Mucosa of descending colon (tissue), 3 donors: ENCODE measurements at regions not wholly inside any gene's neighbourhood (a gene's known extent, or its start where the extent isn't known, plus 50 kb on each side); places are given as distances from the start of the nearest gene placed in this dataset.
"Not testable (repeated sequence)": the region's sequence is repeated elsewhere in the genome, so short reads cannot be mapped to it uniquely, and the experiment has no call there.

Experiments used
- ATAC-seq: fragments of 200-7000 bp; cut with Tn5 transposase; one replicate; pipeline ENCODE4 v1.9.1; 2020; ENCODE audit warnings: mild to moderate bottlenecking, moderate library complexity
- DNase-seq, 3 donors: peaks; one replicate each; pipeline ENCODE4 v3.0.0-alpha.2; 2020
- H3K36me3 ChIP-seq: fragments of 200-600 bp; one replicate; pipeline ENCODE4 v1.8.0; 2021; ENCODE audit warnings: low read depth, mild to moderate bottlenecking
- H3K4me1 ChIP-seq: fragments of 200-600 bp; one replicate; pipeline ENCODE4 v1.8.0; 2021; ENCODE audit warnings: low read depth, mild to moderate bottlenecking
- H3K4me3 ChIP-seq: fragments of 200-600 bp; one replicate; pipeline ENCODE4 v1.8.0; 2021; ENCODE audit warnings: mild to moderate bottlenecking
- H3K9me3 ChIP-seq: fragments of 200-600 bp; one replicate; pipeline ENCODE4 v1.8.0; 2021; ENCODE audit warnings: mild to moderate bottlenecking
- intact Hi-C, 2 donors: fragments of 100-400 bp; cut with DNase I in 1 of 2; cut with micrococcal nuclease in 1 of 2; formaldehyde crosslinking; loops; one replicate each; pipeline versions ENCODE4 v1.11.0 to v1.11.1; 2022; cut with DNase I, micrococcal nuclease
- TF ChIP-seq, protein P1 (sequence below): fragments of 200-600 bp; IDR thresholded peaks from one replicate; pipeline ENCODE4 v1.8.0; 2022; ENCODE audit warnings: antibody characterized with exemption, mild to moderate bottlenecking
- donor health status: DM: no; HTN: no; CAD: no; lungs with moderate emphysema.
- donor health status: DM: no; HTN: no; CAD: no.
- donor health status: DM: no; HTN: yes; CAD: no.

DNA sequence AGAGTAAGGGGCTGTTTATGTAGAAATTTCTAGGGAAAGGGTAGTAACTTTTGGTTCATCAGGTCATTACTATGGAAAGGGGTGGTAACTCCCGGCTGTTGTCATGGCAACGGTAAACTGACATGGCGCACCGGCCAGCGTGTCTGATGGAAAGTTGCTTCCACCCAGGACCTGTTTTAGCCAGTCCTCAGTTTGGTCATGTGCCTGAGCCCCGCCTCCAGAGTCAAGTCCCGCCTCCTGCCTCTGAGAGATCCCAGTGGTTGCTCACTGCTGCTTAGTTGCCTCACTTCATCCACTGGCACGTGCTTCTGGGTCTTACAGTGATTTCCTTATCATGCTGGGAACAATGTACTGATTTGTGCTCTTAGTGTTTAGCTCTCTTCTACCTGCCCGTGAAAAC lies 455.2 kb upstream of the ZNF507 start:
- TF ChIP-seq, protein P1, sequence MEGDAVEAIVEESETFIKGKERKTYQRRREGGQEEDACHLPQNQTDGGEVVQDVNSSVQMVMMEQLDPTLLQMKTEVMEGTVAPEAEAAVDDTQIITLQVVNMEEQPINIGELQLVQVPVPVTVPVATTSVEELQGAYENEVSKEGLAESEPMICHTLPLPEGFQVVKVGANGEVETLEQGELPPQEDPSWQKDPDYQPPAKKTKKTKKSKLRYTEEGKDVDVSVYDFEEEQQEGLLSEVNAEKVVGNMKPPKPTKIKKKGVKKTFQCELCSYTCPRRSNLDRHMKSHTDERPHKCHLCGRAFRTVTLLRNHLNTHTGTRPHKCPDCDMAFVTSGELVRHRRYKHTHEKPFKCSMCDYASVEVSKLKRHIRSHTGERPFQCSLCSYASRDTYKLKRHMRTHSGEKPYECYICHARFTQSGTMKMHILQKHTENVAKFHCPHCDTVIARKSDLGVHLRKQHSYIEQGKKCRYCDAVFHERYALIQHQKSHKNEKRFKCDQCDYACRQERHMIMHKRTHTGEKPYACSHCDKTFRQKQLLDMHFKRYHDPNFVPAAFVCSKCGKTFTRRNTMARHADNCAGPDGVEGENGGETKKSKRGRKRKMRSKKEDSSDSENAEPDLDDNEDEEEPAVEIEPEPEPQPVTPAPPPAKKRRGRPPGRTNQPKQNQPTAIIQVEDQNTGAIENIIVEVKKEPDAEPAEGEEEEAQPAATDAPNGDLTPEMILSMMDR, result no peak
- H3K9me3 ChIP-seq, result peaks cover 4% of the 10 kb centered on the region
- intact Hi-C loops, result no loop called here

DNA sequence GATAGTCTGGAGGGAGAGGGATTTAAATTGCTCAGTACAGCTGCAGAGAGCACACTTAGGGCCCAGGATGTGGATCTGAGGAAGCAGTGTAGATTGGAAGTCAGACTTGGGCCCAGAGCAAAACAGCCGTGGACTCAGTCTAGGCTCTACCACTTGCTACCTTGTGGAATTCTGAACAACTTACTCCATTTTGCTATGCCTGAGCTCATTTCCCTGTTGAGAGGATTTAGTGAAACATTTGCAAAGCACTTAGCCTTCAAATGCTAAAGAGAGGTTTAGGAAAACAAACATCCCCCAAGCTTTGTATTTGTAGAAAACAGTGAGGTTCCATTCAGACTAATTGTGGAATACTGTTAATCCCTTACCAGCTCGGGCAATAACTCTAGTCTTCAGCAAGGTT lies 453.4 kb upstream of the ZNF507 start:
- intact Hi-C loops, result no loop called here
- H3K4me1 ChIP-seq, result no peaks in the 10 kb centered on the region
- DNase-seq (no peak), ATAC-seq (no peak)
- no peaks in the 10 kb centered on the region for H3K36me3 ChIP-seq
- H3K9me3 ChIP-seq, result peaks cover 4% of the 10 kb centered on the region
- TF ChIP-seq, protein P1, result no peak
- no peak overlapping the region for H3K4me3 ChIP-seq

More for the DNA sequence above, 455.2 kb upstream of the ZNF507 start:
- ATAC-seq, result no peak
- Histone ChIP-seq H3K4me3 (no peak overlapping the region), H3K36me3 (no peaks in the 10 kb centered on the region), H3K4me1 (no peaks in the 10 kb centered on the region)
- no peak for DNase-seq

DNA sequence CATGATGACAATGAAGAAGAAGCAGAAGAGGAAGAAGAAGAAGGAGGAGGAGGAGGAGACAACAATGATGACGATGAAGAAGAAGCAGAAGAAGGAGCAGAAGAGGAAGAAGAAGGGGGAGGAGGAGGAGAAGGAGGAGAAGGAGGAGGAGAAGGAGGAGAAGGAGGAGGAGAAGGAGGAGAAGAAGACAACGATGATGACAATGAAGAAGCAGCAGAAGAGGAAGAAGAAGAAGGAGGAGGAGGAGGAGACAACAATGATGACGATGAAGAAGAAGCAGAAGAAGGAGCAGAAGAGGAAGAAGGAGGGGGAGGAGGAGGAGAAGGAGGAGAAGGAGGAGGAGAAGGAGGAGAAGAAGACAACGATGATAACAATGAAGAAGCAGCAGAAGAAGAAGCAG lies 451.9 kb upstream of the ZNF507 start:
- intact Hi-C loops, result not testable (repeated sequence)

DNA sequence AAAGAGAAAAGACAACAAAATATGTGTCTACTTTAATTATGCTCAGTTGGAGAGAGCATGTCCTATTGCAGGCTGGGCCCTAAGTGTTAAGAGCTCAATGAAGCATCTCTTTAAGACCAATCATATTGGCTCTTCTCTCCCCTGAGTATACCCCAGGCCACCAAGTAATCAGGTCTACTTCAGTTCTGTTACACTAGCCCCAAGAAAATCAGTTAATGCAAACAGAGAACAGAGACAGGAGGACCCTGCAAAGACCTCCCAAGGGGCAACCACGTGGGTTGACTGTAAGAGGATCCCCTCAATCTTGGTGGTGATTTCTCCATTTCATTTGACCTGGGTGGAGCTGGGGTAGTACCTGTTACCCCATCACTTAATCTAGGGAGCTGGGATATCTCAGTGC lies 451.0 kb upstream of the ZNF507 start:
- TF ChIP-seq, protein P1, result no peak
- ATAC-seq (no peak), DNase-seq (no peak)
- Histone ChIP-seq H3K4me3 (no peak overlapping the region), H3K9me3 (peaks cover 4% of the 10 kb centered on the region), H3K36me3 (no peaks in the 10 kb centered on the region), H3K4me1 (no peaks in the 10 kb centered on the region)
- intact Hi-C loops, result no loop called here

More for the DNA sequence above, 451.9 kb upstream of the ZNF507 start:
- not testable (repeated sequence) for H3K9me3 ChIP-seq, DNase-seq, H3K4me1 ChIP-seq, H3K36me3 ChIP-seq, H3K4me3 ChIP-seq, ATAC-seq

DNA sequence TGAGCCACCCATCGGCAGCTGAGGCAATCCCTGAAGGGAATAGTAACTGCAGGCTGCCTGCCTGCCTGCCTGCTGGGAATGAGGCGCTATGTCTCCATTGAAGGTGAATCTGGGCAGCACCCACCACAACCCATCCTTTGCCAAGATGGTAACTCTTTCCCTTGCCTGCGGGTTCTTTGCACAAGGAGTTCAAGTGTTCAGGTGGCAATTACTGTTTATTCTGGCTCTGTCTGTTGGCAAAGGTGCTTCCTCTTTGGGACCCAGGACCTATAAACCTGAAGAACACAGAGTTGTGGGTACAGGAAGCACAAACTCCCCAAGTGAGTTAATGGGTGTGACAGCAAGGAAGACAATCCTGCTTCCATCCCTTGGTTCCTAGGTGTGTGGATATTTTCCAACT lies 448.1 kb upstream of the ZNF507 start:
- Histone ChIP-seq H3K4me3 (no peak overlapping the region), H3K9me3 (peaks cover 4% of the 10 kb centered on the region), H3K36me3 (no peaks in the 10 kb centered on the region), H3K4me1 (no peaks in the 10 kb centered on the region)
- DNase-seq, result no peak
- intact Hi-C loops, result no loop called here
- ATAC-seq, result no peak
- TF ChIP-seq, protein P1, result no peak

DNA sequence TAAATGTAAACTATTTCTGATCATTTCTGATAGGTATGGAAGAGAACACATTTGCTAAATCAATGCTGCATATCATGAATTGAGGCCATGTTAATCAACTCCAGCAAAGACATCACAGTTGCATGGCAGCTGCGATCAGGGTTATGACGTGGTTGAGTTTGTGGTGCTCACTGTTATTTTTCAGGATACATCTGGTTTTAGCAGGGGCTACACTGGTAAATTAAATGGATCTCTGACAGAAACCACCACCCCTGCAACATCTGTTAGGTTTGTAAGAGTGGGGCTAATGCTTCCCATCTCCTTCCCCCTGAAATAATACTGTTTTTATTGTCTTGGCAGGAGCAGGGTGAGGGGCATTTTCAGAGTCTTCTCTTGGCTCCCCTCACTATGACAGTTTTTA lies 444.4 kb upstream of the ZNF507 start:
- Histone ChIP-seq H3K4me3 (no peak overlapping the region), H3K36me3 (no peaks in the 10 kb centered on the region), H3K4me1 (no peaks in the 10 kb centered on the region), H3K9me3 (no peaks in the 10 kb centered on the region)
- intact Hi-C loops, result no loop called here
- ATAC-seq (no peak), DNase-seq (no peak)
- TF ChIP-seq, protein P1, result no peak
